ENCODE measurements at regions not wholly inside any gene's neighbourhood (a gene's known extent, or its start where the extent isn't known, plus 50 kb on each side); places are given as distances from the start of the nearest gene placed in this dataset.

GRCh38 chr16:10266809-10267208 is 84.6 kb upstream of the GRIN2A start:
- Histone ChIP-seq H3K4me3 (ENCODE audit: low read length) (no peak overlapping the region), H3K9ac (ENCODE audit: low read length) (no peak overlapping the region)

GRCh38 chr16:10269632-10270031 is 87.4 kb upstream of the GRIN2A start:
- H3K36me3 ChIP-seq (ENCODE audit: insufficient read depth, low read length): no peaks in the 10 kb centered on the region
- no peaks in the 10 kb centered on the region for H3K9me2 ChIP-seq (ENCODE audit: insufficient read depth, low read length)
- no peaks in the 10 kb centered on the region for H4K20me1 ChIP-seq (ENCODE audit: insufficient read depth)
- H3K4me3 ChIP-seq (ENCODE audit: low read length): no peak overlapping the region
- no peaks in the 10 kb centered on the region for H3K9me3 ChIP-seq (ENCODE audit: low read length)
- no peak overlapping the region for H2AFZ ChIP-seq (ENCODE audit: low read depth, low read length)
- no peak overlapping the region for H3K9ac ChIP-seq (ENCODE audit: low read length)
- no peaks in the 10 kb centered on the region for H3K79me2 ChIP-seq (replicated peaks; ENCODE audit: insufficient read depth, low read length)
- no peaks in the 10 kb centered on the region for H3K27me3 ChIP-seq (ENCODE audit: insufficient read depth, low read depth, low read length)
- no peak overlapping the region for H3K27ac ChIP-seq (ENCODE audit: low read length)
- H3F3A ChIP-seq (ENCODE audit: insufficient read depth, low read length, poor library complexity, severe bottlenecking): no peaks in the 10 kb centered on the region
- H3K4me2 ChIP-seq (ENCODE audit: low read length): no peak overlapping the region
- TF ChIP-seq POLR2AphosphoS5 (IDR thresholded peaks at IDR 0.05) (no peak), RAD21 (conservative IDR thresholded peaks at IDR 0.05) (no peak), MXI1 (conservative IDR thresholded peaks at IDR 0.05; ENCODE audit: poor library complexity, severe bottlenecking) (no peak), CTCF (IDR thresholded peaks at IDR 0.05; ENCODE audit: poor library complexity, severe bottlenecking) (no peak), SMC3 (conservative IDR thresholded peaks at IDR 0.05; ENCODE audit: poor library complexity) (no peak), EP300 (conservative IDR thresholded peaks at IDR 0.05; ENCODE audit: poor library complexity, severe bottlenecking) (no peak), EZH2 (IDR thresholded peaks at IDR 0.05; ENCODE audit: borderline replicate concordance, insufficient read depth, low read length, poor library complexity, severe bottlenecking) (no peak)

More at GRCh38 chr16:10266809-10267208, 84.6 kb upstream of the GRIN2A start:
- H3F3A ChIP-seq (ENCODE audit: insufficient read depth, low read length, poor library complexity, severe bottlenecking): no peaks in the 10 kb centered on the region
- H4K20me1 ChIP-seq (ENCODE audit: insufficient read depth): no peaks in the 10 kb centered on the region
- H3K9me3 ChIP-seq (ENCODE audit: low read length): no peaks in the 10 kb centered on the region
- H3K36me3 ChIP-seq (ENCODE audit: insufficient read depth, low read length): no peaks in the 10 kb centered on the region
- no peaks in the 10 kb centered on the region for H3K9me2 ChIP-seq (ENCODE audit: insufficient read depth, low read length)
- H3K27ac ChIP-seq (ENCODE audit: low read length): no peak overlapping the region
- H2AFZ ChIP-seq (ENCODE audit: low read depth, low read length): no peak overlapping the region
- H3K4me2 ChIP-seq (ENCODE audit: low read length): no peak overlapping the region
- no peaks in the 10 kb centered on the region for H3K27me3 ChIP-seq (ENCODE audit: insufficient read depth, low read depth, low read length)
- H3K79me2 ChIP-seq (replicated peaks; ENCODE audit: insufficient read depth, low read length): no peaks in the 10 kb centered on the region
- no peak for TF ChIP-seq SMC3 (conservative IDR thresholded peaks at IDR 0.05; ENCODE audit: poor library complexity)
- TF ChIP-seq REST (IDR thresholded peaks at IDR 0.05; ENCODE audit: borderline replicate concordance): no peak
- TF ChIP-seq TAF1 (IDR thresholded peaks at IDR 0.05; ENCODE audit: low read depth): no peak
- TF ChIP-seq POLR2AphosphoS5 (IDR thresholded peaks at IDR 0.05): no peak
- no peak for TF ChIP-seq EZH2 (IDR thresholded peaks at IDR 0.05; ENCODE audit: borderline replicate concordance, insufficient read depth, low read length, poor library complexity, severe bottlenecking)
- TF ChIP-seq EP300 (conservative IDR thresholded peaks at IDR 0.05; ENCODE audit: poor library complexity, severe bottlenecking): no peak
- TF ChIP-seq CTCF (IDR thresholded peaks at IDR 0.05; ENCODE audit: poor library complexity, severe bottlenecking): no peak
- no peak for TF ChIP-seq MXI1 (conservative IDR thresholded peaks at IDR 0.05; ENCODE audit: poor library complexity, severe bottlenecking)
- TF ChIP-seq RAD21 (conservative IDR thresholded peaks at IDR 0.05): no peak
